NB4 (cell line): ENCODE measurements at regions not wholly inside any gene's neighbourhood (a gene's known extent, or its start where the extent isn't known, plus 50 kb on each side); places are given as distances from the start of the nearest gene placed in this dataset.

Experiments used
- CTCF ChIP-seq: IDR thresholded peaks from one replicate; pipeline ENCODE4 v1.5.1; 2012; ENCODE audit warnings: low read depth, low read length
- MAX ChIP-seq: IDR thresholded peaks from 2 replicates; pipeline ENCODE4 v1.6.1; 2011; ENCODE audit warnings: low read depth, low read length
- MYC ChIP-seq: IDR thresholded peaks from 2 replicates; pipeline ENCODE4 v1.6.1; 2011; ENCODE audit warnings: low read depth, low read length
- POLR2A ChIP-seq: IDR thresholded peaks from 2 replicates; pipeline ENCODE4 v1.6.1; 2011; ENCODE audit warnings: mild to moderate bottlenecking; ENCODE audit not compliant: insufficient read length; ENCODE audit errors: extremely low read depth

- TF ChIP-seq POLR2A (no peak), CTCF (no peak), MYC (no peak), MAX (no peak)
Observed at GRCh38 chr6:165991341-165991740, 176.3 kb downstream of the TBXT start.
